NCI-H82 (cell line): ENCODE measurements at regions not wholly inside any gene's neighbourhood (a gene's known extent, or its start where the extent isn't known, plus 50 kb on each side); places are given as distances from the start of the nearest gene placed in this dataset.

ENCODE experiments used
- DNase-seq: peaks from one replicate; lab custom pipeline; 2025; lab: John Stamatoyannopoulos, UW

DNA sequence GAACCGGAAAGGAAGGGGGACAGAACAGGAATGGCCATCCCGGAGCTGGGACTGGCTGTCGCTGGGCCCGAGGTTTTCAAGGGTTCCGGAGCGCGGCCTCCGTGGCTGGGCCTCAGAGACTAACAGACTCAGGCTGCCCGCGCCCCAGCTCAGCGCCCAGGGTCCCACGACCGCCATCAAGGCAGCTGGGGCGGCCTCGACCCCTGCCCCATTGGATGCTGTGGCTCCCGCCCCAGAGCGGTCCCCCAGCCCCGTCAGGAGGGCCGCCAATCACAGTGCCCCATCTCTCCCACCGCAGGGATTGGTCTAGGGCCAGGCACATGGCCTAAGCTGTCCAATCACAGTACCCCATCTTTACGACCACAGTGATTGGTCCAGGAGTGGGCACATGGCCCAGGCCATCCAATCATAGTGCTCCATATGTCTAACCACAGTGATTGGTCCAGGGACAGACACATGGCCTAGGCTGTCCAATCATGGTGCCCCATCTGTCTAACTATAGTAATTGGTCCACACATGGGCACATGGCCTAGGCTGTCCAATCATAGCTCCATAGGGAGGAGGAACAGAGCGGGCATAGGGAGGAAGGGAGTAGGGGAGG, 105.3 kb upstream of the NKX1-1 start:
- peak; percentile 45 for DNase-seq

DNA sequence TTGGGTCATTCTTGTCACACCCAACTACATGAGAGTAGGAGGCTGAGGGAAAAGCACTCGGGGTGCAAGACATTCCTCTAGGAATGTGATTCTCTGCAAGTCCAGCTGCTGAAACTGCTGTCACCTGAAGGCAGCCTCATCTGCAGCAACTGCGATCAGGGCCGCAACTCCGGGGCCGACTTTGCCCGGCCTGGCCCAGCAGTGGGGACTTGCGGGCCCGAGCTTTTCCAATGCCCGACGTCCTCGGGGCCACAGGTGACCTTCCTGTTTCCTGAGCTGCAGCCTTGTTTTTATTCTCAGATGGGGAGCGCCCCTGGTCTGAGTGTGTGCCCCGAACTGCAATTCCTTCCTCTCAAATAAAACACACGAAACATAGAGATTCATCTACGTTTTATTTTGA, 104.7 kb upstream of the NKX1-1 start:
- DNase-seq = no peak

DNA sequence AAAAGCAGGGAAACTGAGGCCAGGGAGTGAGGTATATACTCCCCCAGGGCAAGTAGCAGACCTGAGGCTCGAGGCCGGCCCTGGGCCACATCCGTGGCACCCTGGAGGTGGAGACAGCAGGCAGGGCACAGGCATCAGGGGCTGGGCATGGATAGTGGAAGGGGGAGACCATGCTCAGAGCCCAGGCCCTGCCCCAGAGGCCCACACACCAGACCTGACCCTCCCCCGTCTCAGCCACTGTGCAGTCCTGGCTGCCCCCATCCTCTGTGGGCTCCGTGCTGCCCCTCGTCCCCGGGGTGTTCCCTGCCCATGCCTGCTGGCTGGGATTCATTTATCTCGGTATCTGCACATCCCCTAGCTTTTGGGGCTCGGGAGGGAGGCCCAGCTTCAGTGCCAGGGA, 103.1 kb upstream of the NKX1-1 start:
- DNase-seq = no peak

DNA sequence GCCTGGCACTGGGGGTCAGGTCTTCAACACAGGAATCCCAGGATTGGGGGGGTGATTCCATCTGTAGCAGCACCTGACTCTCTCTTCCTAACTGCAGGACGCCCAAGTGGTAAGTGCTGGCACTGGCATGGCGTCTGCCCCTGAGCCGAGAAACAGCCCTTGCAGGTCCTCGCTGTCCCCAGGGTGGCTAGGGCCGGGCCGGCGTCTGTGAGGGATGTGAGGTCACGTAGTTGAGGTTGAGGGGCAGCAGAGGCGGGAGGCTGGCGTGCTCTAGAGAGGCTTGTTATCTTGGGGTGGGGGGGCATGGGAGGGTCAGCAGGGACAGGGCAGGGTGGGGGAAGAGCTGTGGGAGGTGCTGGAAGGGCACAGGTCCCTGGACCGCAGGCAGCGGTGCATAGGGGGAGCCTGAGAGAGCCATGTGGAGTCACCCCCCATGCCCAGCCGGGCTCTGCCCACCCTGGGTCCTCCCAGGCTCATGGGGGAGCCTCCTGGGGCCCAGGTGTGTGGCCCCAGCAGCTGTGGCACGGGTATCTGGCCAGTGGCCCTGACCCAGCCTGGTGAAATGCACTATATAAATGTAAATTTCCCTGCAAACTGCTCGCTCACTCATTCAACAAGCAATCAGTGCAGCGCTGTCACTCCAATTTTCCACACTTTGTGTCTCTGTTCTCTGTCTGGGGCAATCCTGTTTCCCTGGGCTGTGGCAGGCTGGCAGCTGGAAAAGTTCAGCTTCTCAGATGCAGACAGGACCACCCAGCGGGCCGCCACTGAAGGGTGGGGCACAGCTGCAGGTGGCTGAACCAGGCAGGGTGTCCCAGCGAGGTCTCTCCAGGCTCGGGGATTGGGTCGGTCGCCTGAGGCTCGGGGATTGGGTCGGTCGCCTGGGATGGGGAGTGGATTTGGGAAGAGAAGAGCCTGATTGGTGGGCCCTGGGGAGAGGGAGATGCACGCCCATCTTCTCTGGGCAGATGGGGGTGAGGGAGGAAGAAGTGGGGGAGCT, 102.2 kb upstream of the NKX1-1 start:
- DNase-seq = no peak

DNA sequence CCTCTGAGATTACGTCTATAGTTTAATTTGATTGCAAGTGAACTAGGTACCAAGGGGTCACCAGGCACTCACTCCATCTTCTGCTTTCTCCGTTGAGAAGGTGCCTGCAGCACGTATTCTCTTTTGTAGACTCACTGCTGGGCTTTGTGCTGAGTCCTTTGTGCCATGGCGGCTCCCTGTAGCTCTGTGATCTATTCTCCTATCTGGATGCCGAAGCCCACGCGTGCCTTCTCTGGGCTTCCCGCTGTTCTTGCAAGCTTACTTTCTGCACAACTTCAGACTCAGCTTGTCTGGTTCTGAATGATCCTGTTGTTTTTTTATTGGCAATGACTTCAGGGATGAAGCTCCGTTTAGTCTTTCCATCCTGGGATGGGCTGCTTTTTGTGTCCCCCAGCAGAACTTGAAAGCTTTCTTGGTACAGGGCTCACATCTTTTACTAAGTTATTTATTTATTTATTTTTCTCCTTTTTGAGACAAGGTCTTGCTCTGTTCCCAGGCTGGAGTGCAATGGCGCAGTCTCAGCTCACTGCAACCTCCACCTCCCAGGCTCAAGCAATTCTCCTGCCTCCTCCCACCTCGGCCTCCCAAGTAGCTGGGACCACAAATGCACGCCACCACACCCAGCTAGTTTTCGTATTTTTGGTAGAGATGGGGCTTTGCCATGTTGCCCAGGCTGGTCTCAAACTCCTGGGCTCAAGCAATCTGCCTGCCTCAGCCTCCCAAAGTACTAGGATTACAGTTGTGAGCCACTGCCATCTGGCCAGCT, 100.9 kb upstream of the NKX1-1 start:
- DNase-seq = no peak

DNA sequence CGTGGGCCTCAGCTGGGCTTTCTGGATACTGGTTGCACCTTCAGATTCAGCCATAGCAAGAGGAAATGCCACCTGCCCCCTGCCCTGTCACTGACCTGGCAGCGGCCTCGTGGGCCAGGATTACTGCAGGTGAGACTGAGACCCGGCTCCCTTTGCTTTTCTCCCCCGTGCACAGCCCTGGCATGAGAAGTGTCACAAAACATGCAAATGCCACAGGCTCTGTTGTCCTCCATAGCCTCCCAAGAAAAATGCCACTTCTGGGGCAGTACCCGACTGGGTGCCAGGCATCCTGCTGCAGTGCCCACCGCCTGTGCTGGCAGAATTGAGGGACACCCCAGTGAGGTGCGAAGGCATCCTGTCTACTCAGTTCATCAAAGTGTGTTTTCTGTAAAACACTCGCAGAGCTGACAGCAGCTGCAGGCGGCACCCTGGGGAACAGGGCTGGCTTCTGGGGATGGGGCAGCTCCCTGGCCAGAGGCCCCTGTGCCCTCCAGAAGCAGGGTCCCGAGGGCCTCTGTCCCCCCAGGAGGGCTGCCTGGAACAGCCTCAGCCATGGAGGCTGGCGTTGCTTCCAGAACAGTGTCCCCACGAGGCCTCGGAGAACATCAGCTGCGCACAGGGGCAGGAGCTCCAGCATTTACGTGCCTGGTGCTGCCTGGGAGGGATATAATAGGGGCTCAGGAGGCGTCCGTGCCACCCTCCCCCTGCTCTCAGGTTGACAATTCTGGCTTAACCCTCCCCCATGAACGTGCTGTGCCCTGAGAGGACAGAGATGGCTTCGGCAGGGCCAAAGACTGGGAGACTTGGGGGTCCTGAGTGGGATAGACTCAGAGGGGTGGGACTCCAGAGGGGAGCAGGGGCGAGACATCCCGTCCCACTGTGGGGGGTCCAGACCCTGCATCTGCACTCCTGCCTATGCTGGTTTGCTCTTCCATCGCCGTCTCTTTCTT, 99.5 kb upstream of the NKX1-1 start:
- DNase-seq = no peak

DNA sequence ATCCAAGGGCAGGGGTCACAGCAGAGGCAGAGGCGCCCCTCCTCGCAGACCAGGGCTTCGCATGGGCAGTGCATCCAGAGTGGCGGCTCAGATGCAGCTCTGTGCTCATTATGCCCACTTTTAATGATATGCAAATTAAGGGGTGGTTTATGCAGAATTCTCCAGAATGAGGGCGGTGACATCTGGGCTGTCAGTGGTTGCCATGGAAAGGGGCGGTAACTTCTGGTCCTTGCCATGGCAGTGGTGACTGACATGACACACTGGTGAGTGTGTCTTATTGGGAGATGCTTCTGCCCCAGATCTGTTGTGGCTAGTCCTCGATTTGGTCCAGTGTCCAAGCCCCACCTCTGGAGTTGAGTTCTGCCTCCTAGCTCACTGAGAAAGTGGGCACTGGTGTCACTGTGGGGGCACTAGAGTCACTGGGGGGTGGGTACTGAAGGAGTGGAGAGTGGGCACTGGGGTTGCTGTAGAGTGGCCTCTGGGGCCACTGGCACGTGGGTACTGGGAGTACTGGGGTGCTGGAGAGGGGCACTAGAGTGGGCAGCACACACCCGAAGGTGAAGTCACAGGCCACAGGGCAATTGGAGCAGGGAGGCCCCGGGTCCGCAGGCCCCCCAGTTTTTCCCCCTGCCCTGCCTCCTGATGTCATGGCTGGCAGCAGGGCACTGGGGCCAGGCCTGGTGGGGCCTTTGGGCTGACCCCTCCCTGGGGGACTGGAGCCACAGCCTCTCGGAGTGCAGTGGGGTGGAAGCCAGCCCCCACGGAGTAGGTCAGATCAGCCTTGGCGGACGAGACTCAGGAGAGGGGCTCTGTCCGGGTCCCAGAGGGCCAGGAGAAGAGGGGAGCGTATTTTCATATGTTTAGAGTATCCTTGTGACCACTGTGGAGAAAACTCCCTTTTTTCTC, 98.6 kb upstream of the NKX1-1 start:
- DNase-seq = no peak

DNA sequence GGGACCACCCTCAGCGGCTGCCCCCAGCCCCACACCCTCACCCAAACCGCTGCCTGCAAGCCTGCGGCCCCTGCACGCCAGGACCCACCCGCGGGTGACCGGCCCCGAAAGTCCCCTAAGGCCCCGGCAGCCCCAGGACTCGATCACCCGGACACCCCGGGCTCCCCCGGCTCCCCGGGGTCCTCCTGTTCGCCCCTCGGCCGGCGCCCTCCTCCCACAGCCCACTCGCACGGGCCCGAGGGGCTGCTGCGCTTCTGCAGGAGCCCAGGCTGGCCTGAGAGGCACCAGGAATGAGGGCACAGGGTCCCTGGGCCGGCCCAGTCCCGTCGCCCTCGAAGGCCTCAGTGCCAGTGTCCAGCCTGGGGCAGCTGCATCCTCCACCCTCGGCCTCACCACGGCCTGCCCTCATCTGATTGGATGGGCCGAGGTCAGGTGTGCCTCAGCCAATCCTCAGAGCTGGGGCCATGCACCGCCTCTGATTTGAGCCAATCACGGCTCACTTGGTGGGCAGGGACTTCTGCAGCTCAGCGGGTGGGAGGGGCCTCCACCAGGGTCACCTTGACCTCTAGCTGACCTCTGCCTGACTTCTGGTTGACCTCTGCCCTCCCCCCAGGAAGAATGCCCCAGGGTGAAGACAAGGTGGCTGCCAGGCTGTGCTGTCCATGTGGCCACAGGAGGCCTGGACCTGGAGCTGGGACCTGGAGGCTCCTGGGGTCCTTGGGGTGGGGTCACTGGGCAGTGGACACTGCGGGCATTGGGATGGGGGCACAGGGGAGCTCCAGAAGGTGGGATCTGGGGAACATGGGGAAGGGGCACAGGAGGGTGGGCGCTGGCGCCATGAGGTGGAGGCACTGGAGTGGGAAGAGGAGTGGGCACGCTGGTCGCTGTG, 97.6 kb upstream of the NKX1-1 start:
- DNase-seq = no peak

DNA sequence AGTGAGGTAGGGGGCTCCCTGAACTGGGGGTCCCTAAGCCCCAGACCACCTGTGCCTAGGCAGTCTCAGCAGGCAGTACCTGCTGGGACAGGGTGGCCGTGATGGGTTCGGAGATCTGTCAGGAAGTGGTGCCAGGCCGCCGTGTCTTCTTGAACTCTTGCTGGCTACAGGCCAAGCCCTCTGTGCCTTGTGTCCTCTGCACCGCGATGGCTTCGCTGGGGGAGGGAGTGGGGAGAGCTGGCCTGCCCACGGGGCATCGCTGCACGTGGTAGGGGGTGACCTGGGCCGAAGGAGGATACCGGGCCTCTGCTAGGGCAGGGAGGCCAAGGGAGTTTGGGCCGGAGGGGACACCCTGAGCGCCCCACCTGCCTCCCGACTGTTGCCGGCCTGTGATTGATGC, 96.7 kb upstream of the NKX1-1 start:
- DNase-seq = no peak

DNA sequence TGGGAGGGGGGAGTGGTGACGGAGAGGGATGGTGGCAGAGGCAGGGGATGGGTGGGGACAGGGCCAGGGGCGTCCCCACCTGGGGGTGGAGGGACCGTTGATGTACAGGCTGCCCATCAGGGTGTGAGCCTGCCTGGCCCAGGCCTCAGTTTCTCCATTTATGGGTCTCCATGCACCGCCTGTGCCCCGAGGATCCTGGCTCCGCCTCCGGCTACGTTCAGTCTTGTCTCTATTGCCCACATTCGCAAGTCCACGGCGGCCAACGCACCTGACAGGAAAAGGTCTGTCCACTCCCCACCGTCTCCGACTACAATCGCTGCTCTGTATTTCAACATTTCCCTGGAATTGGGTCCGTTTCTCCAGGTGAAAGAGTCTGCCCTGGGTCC, 96.3 kb upstream of the NKX1-1 start:
- DNase-seq = no peak

DNA sequence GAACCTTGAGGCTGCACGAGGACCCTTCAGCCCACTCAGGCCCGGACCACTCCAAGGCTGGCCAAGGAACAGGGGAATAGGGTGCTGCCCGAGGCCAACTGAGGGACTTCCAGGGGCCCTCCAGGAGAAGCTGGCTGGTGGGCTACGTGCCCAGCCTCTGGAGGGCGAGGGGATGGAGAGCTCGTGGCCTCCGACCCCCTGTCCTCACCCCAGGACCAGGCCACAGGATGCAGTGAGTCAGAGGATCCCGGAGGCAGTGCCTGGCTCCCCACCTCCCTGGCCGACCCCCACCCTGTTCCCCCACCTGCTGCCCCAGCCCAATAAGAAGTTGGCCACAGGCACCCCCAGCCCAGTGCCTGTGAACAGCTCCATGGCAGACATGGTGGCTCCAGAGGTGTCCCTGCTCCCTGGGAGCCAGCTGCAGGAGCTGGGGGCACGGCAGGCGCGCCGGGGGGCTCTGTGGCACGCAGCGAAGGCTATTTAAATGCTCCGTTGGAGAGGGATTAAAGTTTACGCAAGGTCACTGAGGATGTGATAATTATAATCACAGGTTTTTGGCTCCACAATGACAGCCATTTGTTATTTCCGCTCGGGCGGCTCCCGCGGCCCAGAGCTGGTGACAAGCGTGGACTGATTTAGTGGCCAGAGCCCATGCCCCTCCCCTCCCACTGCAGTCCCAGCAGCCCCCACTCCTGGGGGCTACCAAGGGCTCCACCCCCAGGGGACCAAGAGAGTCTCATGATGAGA, 95.7 kb upstream of the NKX1-1 start:
- peak; percentile 58 for DNase-seq

DNA sequence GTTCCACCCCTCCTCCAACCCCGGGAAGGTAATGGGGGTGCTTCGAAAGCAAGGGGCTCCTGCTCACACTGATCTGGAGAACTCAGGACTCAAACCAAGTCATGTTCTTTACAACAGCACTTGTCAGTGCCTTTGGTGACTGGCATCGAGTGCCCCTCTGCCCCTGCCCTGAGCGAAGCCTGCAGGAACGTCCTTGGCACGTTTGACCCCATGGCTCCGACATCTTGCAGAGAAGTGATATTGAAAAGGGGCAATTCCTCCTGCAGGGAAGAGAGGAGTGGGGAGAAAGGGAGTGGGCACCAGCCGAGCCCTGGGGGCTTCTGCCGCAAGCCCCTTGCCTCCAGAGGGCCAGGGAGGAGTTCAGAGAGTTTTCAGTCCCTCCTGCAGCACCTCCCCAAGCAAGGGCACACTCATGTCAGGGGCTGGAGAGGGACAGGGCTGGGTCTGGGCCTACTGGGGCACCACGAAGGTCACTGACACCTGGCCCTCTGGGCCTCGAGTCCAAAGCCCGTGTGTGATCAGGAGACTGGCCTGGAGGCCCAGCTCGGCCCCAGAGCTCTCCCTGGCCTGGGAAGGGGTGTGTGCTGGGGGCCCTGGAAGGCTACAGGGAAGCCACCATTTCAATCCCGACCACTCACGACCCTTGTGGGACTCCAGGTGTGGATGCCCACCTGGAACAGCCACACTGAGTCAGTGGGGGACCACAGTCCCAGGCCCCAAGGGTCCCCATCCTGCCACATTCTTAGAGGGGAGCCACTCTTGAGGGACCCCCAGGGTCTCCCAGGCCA, 94.9 kb upstream of the NKX1-1 start:
- no peak for DNase-seq

DNA sequence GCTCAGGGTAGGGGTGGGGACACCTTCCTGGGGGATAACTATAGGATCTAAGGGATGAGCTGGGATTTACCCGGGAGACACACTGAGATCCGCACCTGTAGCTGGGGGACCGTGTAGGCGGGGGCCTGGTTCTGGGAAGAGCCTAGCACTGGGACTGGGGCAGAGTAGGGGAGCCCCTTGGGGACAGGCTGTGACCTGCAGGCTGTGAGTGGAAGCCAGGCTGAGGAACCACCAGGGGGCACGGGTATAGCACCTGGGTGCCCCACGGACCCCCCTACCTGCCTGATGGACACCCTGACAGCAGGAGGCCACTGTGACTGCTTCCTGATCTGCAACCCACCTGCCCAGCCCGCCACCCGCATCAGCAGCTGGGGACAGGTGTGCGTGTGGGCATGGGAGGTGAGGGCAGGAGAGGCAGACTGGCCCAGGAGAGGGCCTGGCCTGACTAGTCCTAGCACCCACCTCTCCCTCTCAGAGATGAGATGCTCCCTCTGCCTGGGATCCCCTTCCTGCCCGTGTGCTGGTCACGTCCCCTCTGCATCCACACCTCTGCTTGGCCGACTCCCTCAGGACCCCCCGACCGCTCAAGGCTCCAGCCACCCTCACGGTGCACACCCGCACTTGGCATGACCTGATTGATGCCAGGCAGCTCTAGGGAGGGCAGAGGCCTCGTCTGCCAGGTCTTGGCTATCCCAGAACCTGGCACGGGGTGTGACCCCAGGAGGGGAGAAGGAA, 94.2 kb upstream of the NKX1-1 start:
- no peak for DNase-seq

DNA sequence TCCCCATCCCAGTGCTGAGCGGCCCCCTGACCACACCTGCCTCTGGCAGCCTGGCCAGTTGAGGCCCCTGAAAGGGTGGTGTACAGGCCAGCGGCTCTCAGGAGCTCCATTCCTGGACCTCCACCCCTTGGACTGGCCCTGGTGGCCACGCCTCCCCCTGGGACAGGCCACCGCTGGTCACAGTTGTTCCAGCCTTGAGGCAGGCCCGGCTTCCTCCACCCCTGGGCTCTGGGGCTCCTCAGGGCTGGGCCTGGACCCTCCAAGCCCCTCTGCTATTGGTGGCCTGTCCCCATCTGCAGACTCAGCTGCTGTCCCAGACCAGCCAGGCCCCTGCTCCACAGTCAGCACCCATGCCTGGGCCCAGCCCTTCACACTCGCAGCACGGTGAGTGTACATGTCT, 93.2 kb upstream of the NKX1-1 start:
- no peak for DNase-seq

DNA sequence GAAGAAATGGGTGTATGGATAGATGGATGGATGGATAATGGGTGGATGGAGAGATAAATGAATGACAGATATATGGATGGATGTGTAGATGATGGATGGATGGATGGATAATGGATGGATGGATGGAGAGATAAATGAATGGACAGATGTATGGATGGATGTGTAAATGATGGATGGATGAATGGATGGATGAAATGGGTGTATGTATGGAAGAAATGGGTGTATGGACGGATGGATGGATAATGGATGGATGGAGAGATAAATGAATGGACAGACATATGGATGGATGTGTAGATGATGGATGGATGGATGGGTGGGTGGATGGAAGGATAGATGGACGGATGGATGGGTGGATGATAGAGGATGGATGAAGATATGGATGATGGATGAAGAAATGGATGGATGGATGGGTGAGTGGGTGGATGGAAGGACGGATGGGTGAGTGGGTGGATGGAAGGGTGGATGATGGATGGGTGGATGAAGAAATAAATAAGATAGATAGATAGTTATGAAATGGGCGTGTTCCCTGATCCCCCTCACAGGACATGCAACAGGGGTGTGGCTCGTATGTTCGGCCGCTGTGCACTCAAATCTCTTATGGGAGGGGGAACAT, 91.1 kb upstream of the NKX1-1 start:
- DNase-seq = no peak

DNA sequence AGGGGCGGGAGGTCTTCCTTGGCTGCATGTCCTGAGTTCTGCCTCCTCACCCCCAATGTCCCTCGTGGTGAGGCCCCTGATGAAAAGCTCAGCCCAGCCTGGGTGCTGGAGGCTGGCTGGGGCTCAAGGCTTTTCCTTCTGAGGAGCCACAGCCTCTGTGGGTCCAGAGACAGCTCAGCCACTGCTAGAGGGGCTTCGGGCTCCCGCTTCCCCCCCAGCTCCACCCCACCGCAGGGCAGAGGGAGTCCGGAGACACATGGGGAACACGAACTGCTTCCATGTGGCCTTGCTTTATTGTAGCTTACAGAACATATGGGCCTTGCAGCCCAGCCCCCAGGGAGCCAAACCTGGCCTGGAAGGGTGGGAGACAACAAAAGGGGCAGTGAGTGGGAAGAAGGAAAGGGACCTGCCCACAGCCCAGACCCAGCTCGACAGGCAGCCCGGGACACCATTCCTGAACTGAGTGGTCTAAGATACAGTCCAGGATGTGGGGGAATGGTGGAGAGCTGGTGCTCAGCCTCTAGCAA, 89.9 kb upstream of the NKX1-1 start:
- no peak for DNase-seq
